Natural killer cell (primary cell): ENCODE measurements at regions not wholly inside any gene's neighbourhood (a gene's known extent, or its start where the extent isn't known, plus 50 kb on each side); places are given as distances from the start of the nearest gene placed in this dataset.

Experiments used
- ATAC-seq, 3 donors: fragments of 150-1000 bp in 2 of 3; fragments of 200-7000 bp in 1 of 3; cut with Tn5 transposase; 1 replicate in 1 of 3; 2 replicates in 2 of 3; pipeline ENCODE4 v1.10.0; 2021; ENCODE audit warnings: mild to moderate bottlenecking in 2 of 3, moderate library complexity in 2 of 3
- DNase-seq, 2 donors: peaks; one replicate each; pipeline versions ENCODE4 v3.0.0 to v3.0.0-alpha.2; 2013 to 2021; ENCODE audit warnings: mixed read lengths in 1 of 2
- H3K27ac ChIP-seq: one replicate; pipeline ENCODE4 v1.5.1; 2013; ENCODE audit warnings: mild to moderate bottlenecking, low read length
- H3K27me3 ChIP-seq: one replicate; pipeline ENCODE4 v1.6.1; 2013; ENCODE audit warnings: low read length; ENCODE audit not compliant: control insufficient read depth, insufficient read depth
- H3K36me3 ChIP-seq: one replicate; pipeline ENCODE4 v1.6.1; 2013; ENCODE audit warnings: low read length; ENCODE audit not compliant: control insufficient read depth, insufficient read depth
- H3K4me1 ChIP-seq: one replicate; pipeline ENCODE4 v1.6.1; 2013; ENCODE audit warnings: low read length; ENCODE audit not compliant: control insufficient read depth, insufficient read depth
- H3K4me3 ChIP-seq: one replicate; pipeline ENCODE4 v1.5.1; 2013; ENCODE audit warnings: low read length
- H3K9me3 ChIP-seq: one replicate; pipeline ENCODE4 v1.6.1; 2013; ENCODE audit warnings: low read length; ENCODE audit not compliant: control insufficient read depth, insufficient read depth
- H3K27ac Mint-ChIP-seq, 2 donors: one replicate each; pipeline ENCODE4 v1.8.0; 2022; ENCODE audit warnings: mild to moderate bottlenecking in 2 of 2, mixed read lengths in 2 of 2, moderate library complexity in 1 of 2
- H3K27me3 Mint-ChIP-seq, 2 donors: one replicate each; pipeline ENCODE4 v1.8.0; 2022; ENCODE audit warnings: low read depth in 2 of 2, mixed read lengths in 2 of 2
- H3K36me3 Mint-ChIP-seq: one replicate; pipeline ENCODE4 v1.8.0; 2022; ENCODE audit warnings: mixed read lengths
- H3K4me1 Mint-ChIP-seq, 2 donors: one replicate each; pipeline ENCODE4 v1.8.0; 2022; ENCODE audit warnings: mixed read lengths in 2 of 2
- H3K4me3 Mint-ChIP-seq: one replicate; pipeline ENCODE4 v1.8.0; 2022; ENCODE audit warnings: mild to moderate bottlenecking, moderate library complexity, mixed read lengths
- H3K9me3 Mint-ChIP-seq, 2 donors: one replicate each; pipeline ENCODE4 v1.8.0; 2022; ENCODE audit warnings: mixed read lengths in 2 of 2
- CTCF ChIP-seq: fragments of 200-600 bp; IDR thresholded peaks from one replicate; pipeline ENCODE4 v1.8.0; 2022; ENCODE audit warnings: antibody characterized with exemption
- WGBS: methylation state at CpG from one replicate; pipeline ENCODE4 v1.1.7; 2013; ENCODE audit warnings: missing lambda C conversion rate; ENCODE audit not compliant: insufficient coverage; 5-methylcytosine and 5-hydroxymethylcytosine counted together
- intact Hi-C: fragments of 100-400 bp; cut with micrococcal nuclease; formaldehyde crosslinking; loops from one replicate; pipeline ENCODE4 v1.14.2; 2022

- Mint-ChIP-seq H3K27ac (no peak overlapping the region), H3K27me3 (no peaks in the 10 kb centered on the region), H3K4me1 (no peaks in the 10 kb centered on the region), H3K4me3 (no peak overlapping the region), H3K36me3 (no peaks in the 10 kb centered on the region), H3K9me3 (peaks cover 11 to 12% of the 10 kb centered on the region in 2 donors)
- no peak overlapping the region for H3K4me3 ChIP-seq
- no peak overlapping the region for H3K27ac ChIP-seq
- no peaks in the 10 kb centered on the region for H3K4me1 ChIP-seq
- DNase-seq (no peak), ATAC-seq (no peak)
- no peak for TF ChIP-seq CTCF
- intact Hi-C loops = no loop called here
- no peaks in the 10 kb centered on the region for H3K36me3 ChIP-seq
- WGBS = 80% methylated on average over 1 of the region's 2 CpGs
- peaks cover 2% of the 10 kb centered on the region for H3K9me3 ChIP-seq
- no peaks in the 10 kb centered on the region for H3K27me3 ChIP-seq
These were observed 719.6 kb downstream of the DOK5 start for GRCh38 chr20:55194947-55195346.

GRCh38 chr20:55186228-55186627, 710.8 kb downstream of the DOK5 start:
- H3K4me1 ChIP-seq = no peaks in the 10 kb centered on the region
- no peak overlapping the region for H3K4me3 ChIP-seq
- Mint-ChIP-seq H3K9me3 (peaks cover 16 to 17% of the 10 kb centered on the region in 2 donors), H3K27me3 (no peaks in the 10 kb centered on the region), H3K36me3 (no peaks in the 10 kb centered on the region), H3K4me3 (no peak overlapping the region), H3K27ac (no peak overlapping the region), H3K4me1 (no peaks in the 10 kb centered on the region)
- WGBS = no CpG with 5 or more reads among the region's 2 CpGs
- DNase-seq (no peak), ATAC-seq (no peak)
- no peak for TF ChIP-seq CTCF
- no peaks in the 10 kb centered on the region for H3K9me3 ChIP-seq
- H3K36me3 ChIP-seq = no peaks in the 10 kb centered on the region
- no peak overlapping the region for H3K27ac ChIP-seq
- H3K27me3 ChIP-seq = no peaks in the 10 kb centered on the region
- intact Hi-C loops = no loop called here

DNA sequence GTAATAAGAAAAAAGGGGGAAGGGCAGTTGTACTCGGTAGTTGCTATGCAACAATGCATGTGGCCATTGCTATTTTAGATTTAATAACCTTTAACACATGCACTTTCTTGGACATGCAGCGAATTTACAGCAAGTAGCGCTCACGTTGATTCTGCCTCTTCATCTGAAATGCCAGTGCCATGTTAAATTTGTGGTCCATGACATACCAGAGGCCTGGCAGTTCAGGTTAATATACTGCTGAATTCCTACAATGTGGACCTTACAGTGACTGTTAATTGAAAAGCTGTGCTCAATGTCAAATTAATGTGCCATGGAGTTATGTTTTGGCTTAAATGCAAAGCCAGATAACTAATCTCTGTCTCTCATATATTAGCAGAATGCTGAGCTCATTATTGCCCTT, 699.7 kb downstream of the DOK5 start:
- no peaks in the 10 kb centered on the region for H3K4me1 Mint-ChIP-seq
- no peaks in the 10 kb centered on the region for H3K27me3 Mint-ChIP-seq
- Histone ChIP-seq H3K9me3 (peaks cover 4% of the 10 kb centered on the region), H3K36me3 (no peaks in the 10 kb centered on the region), H3K4me3 (no peak overlapping the region), H3K27ac (no peak overlapping the region), H3K4me1 (no peaks in the 10 kb centered on the region), H3K27me3 (no peaks in the 10 kb centered on the region)
- TF ChIP-seq CTCF = no peak
- no peaks in the 10 kb centered on the region for H3K36me3 Mint-ChIP-seq
- peaks cover 9 to 15% of the 10 kb centered on the region in 2 donors for H3K9me3 Mint-ChIP-seq
- 84% methylated on average over 4 of the region's 4 CpGs for WGBS
- H3K27ac Mint-ChIP-seq = no peak overlapping the region
- intact Hi-C loops = no loop called here
- ATAC-seq (no peak), DNase-seq (no peak)
- no peak overlapping the region for H3K4me3 Mint-ChIP-seq

GRCh38 chr20:55174635-55175034, 699.2 kb downstream of the DOK5 start:
- Histone ChIP-seq H3K4me3 (no peak overlapping the region), H3K27me3 (no peaks in the 10 kb centered on the region), H3K27ac (no peak overlapping the region), H3K36me3 (no peaks in the 10 kb centered on the region), H3K9me3 (peaks cover 4% of the 10 kb centered on the region), H3K4me1 (no peaks in the 10 kb centered on the region)
- WGBS = 93% methylated on average over 1 of the region's 1 CpG
- Mint-ChIP-seq H3K4me3 (no peak overlapping the region), H3K9me3 (peaks cover 7 to 13% of the 10 kb centered on the region in 2 donors), H3K4me1 (no peaks in the 10 kb centered on the region), H3K27ac (no peak overlapping the region), H3K27me3 (no peaks in the 10 kb centered on the region), H3K36me3 (no peaks in the 10 kb centered on the region)
- no peak for TF ChIP-seq CTCF
- intact Hi-C loops = no loop called here
- DNase-seq = no peak
- no peak for ATAC-seq
